ENCODE measurements at regions not wholly inside any gene's neighbourhood (a gene's known extent, or its start where the extent isn't known, plus 50 kb on each side); places are given as distances from the start of the nearest gene placed in this dataset.

- H3K36me3 Mint-ChIP-seq (ENCODE audit: insufficient read depth, unreplicated experiment), result no peaks in the 10 kb centered on the region
- intact Hi-C loops (cut with micrococcal nuclease; ENCODE audit: unreplicated experiment), result no loop called here
- ChIA-PET POLR2A (no interaction called here), CTCF (interaction anchor here (0.8 kb wide), 1 partner anchor 70 kb away, joined by 3 read pairs; no protein-coding TSS in a partner anchor)
- H3K4me3 Mint-ChIP-seq (ENCODE audit: unreplicated experiment), result no peak overlapping the region
- BruUV-seq (replicated peaks), result no TSS peak
- Histone ChIP-seq H3K9me3 (no peaks in the 10 kb centered on the region), H3K36me3 (ENCODE audit: control insufficient read depth, insufficient read depth, low read length) (no peaks in the 10 kb centered on the region), H3K4me1 (no peaks in the 10 kb centered on the region), H3K27me3 (replicated peaks; ENCODE audit: control insufficient read depth, insufficient read depth, low read length) (no peaks in the 10 kb centered on the region), H3K4me3 (ENCODE audit: low read depth, low read length) (no peak overlapping the region)
- no peak for DNase-seq
- H3K9me3 Mint-ChIP-seq (ENCODE audit: unreplicated experiment), result no peaks in the 10 kb centered on the region
- TF ChIP-seq CTCF (IDR thresholded peaks at IDR 0.05; ENCODE audit: insufficient read depth in 1 of 2, low read depth in 1 of 2, low read length in 1 of 2, severe bottlenecking in 1 of 2, unreplicated experiment in 1 of 2), result no peak
- H3K27me3 Mint-ChIP-seq (ENCODE audit: insufficient read depth, unreplicated experiment), result peaks cover 9% of the 10 kb centered on the region
- no peak overlapping the region for H3K27ac Mint-ChIP-seq (ENCODE audit: unreplicated experiment)
- H3K4me1 Mint-ChIP-seq (ENCODE audit: low read depth, unreplicated experiment), result no peaks in the 10 kb centered on the region
These were observed 195.0 kb upstream of the NECTIN1 start for GRCh38 chr11:119924017-119924416.

- Mint-ChIP-seq H3K4me3 (ENCODE audit: unreplicated experiment) (no peak overlapping the region), H3K36me3 (ENCODE audit: insufficient read depth, unreplicated experiment) (no peaks in the 10 kb centered on the region), H3K4me1 (ENCODE audit: low read depth, unreplicated experiment) (peaks cover 11% of the 10 kb centered on the region), H3K27me3 (ENCODE audit: insufficient read depth, unreplicated experiment) (peaks cover 9% of the 10 kb centered on the region), H3K27ac (ENCODE audit: unreplicated experiment) (no peak overlapping the region), H3K9me3 (ENCODE audit: unreplicated experiment) (no peaks in the 10 kb centered on the region)
- H3K27me3 ChIP-seq (replicated peaks; ENCODE audit: control insufficient read depth, insufficient read depth, low read length), result no peaks in the 10 kb centered on the region
- no TSS peak for BruUV-seq (replicated peaks)
- POLR2A ChIA-PET, result no interaction called here
- no peak for TF ChIP-seq CTCF (IDR thresholded peaks at IDR 0.05; ENCODE audit: insufficient read depth in 1 of 2, low read depth in 1 of 2, low read length in 1 of 2, severe bottlenecking in 1 of 2, unreplicated experiment in 1 of 2)
- intact Hi-C loops (cut with micrococcal nuclease; ENCODE audit: unreplicated experiment), result no loop called here
- no peak for DNase-seq
- no peaks in the 10 kb centered on the region for H3K9me3 ChIP-seq
- peaks cover 8% of the 10 kb centered on the region; the same call in 1 of the 2 replicates for H3K4me1 ChIP-seq
- CTCF ChIA-PET, result interaction anchor here (0.7 kb wide), 1 partner anchor 13 kb away, joined by 3 read pairs; no protein-coding TSS in a partner anchor
- H3K36me3 ChIP-seq (ENCODE audit: control insufficient read depth, insufficient read depth, low read length), result no peaks in the 10 kb centered on the region
- H3K4me3 ChIP-seq (ENCODE audit: low read depth, low read length), result no peak overlapping the region
These were observed 192.6 kb upstream of the NECTIN1 start for GRCh38 chr11:119921571-119921970.

- DNase-seq, result no peak
- no peaks in the 10 kb centered on the region for H3K36me3 ChIP-seq (ENCODE audit: control insufficient read depth, insufficient read depth, low read length)
- no peak overlapping the region for H3K4me3 Mint-ChIP-seq (ENCODE audit: unreplicated experiment)
- H3K4me3 ChIP-seq (ENCODE audit: low read depth, low read length), result no peak overlapping the region
- peaks cover 11% of the 10 kb centered on the region for H3K4me1 Mint-ChIP-seq (ENCODE audit: low read depth, unreplicated experiment)
- intact Hi-C loops (cut with micrococcal nuclease; ENCODE audit: unreplicated experiment), result no loop called here
- H3K4me1 ChIP-seq, result peaks cover 8% of the 10 kb centered on the region; the same call in 1 of the 2 replicates
- no TSS peak for BruUV-seq (replicated peaks)
- no peaks in the 10 kb centered on the region for H3K27me3 ChIP-seq (replicated peaks; ENCODE audit: control insufficient read depth, insufficient read depth, low read length)
- no peak overlapping the region for H3K27ac Mint-ChIP-seq (ENCODE audit: unreplicated experiment)
- H3K9me3 ChIP-seq, result no peaks in the 10 kb centered on the region
- no peaks in the 10 kb centered on the region for H3K9me3 Mint-ChIP-seq (ENCODE audit: unreplicated experiment)
- ChIA-PET CTCF (interaction anchor here (0.7 kb wide), 1 partner anchor 12 kb away, joined by 3 read pairs; no protein-coding TSS in a partner anchor), POLR2A (no interaction called here)
- no peak for TF ChIP-seq CTCF (IDR thresholded peaks at IDR 0.05; ENCODE audit: insufficient read depth in 1 of 2, low read depth in 1 of 2, low read length in 1 of 2, severe bottlenecking in 1 of 2, unreplicated experiment in 1 of 2)
- H3K36me3 Mint-ChIP-seq (ENCODE audit: insufficient read depth, unreplicated experiment), result no peaks in the 10 kb centered on the region
- H3K27me3 Mint-ChIP-seq (ENCODE audit: insufficient read depth, unreplicated experiment), result peaks cover 9% of the 10 kb centered on the region
These were observed 191.8 kb upstream of the NECTIN1 start for GRCh38 chr11:119920666-119921387.

All from Caco-2 (cell line).